ENCODE measurements at regions not wholly inside any gene's neighbourhood (a gene's known extent, or its start where the extent isn't known, plus 50 kb on each side); places are given as distances from the start of the nearest gene placed in this dataset.
"Not testable (repeated sequence)": the region's sequence is repeated elsewhere in the genome, so short reads cannot be mapped to it uniquely, and the experiment has no call there.

- DNase-seq, result no peak
These were observed 52.8 kb upstream of the CLDN24 start for GRCh38 chr4:183374950-183375555.

DNA sequence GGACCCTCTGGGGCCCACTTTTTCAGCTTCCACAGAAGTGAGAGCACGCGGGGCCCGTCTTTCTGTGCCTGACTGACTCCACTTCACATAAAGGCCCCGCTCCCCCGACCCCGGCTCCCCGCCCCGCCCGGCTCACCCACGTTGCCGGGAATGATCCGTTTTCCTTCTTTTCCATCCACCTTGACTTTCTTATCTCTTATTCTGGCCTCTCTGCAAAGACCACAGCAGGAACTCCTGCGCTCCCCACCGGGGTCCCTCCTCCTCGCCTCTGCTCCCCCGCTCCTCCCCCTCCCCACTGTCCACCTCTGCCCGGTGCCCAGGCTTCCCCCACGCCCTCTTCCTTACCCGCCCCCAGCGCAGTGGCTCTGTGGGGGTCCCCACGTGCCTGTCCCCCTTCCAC, 54.2 kb upstream of the CLDN24 start:
- DNase-seq, result no peak

- DNase-seq, result no peak
These were observed 55.3 kb upstream of the CLDN24 start for GRCh38 chr4:183377491-183377890.

- DNase-seq, result not testable (repeated sequence)
These were observed 56.1 kb upstream of the CLDN24 start for GRCh38 chr4:183378347-183378746.

DNA sequence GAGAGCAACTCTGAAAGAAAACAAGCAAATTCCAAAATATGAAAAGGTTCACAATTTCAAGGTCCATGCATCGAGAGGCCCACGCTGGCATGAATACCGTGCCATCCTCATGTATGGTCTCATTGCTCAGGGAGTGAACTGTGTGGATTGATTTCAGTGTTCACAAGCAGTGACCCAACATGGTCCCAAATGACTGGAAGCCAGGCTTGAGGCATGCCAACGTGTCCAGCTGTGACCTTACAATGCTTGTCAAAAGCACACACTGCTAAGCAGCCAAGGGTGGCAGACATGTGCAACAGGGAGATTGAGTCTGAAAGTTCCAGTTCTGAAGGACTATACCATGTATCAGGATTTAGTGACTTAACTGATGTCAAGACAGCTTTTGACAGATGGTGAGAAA, 58.7 kb upstream of the CLDN24 start:
- DNase-seq, result no peak

DNA sequence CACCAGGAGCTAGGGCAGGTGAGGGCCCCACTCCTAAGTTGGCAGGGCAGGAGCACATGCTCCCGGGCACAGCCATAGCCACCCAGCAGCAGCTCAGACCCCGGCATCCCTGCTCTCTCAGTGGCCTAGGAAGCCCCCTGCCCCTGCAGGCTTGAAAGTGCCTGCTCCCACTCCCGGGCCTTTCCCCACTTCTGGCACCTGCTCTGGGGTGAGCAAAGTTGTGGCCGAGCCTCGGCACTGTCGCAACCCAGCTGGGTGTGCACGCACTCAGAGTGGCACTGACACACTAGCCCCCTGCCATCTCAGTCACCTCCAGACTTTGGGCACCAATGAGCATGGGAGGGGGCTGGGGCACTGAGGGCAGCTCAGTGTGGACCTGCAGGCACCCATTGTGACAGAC, 60.8 kb upstream of the CDKN2AIP start:
- no peak for DNase-seq

GRCh38 chr4:183384516-183384915, 59.9 kb upstream of the CDKN2AIP start:
- DNase-seq, result no peak

- no peak for DNase-seq
These were observed 59.5 kb upstream of the CDKN2AIP start for GRCh38 chr4:183384983-183385382.

DNA sequence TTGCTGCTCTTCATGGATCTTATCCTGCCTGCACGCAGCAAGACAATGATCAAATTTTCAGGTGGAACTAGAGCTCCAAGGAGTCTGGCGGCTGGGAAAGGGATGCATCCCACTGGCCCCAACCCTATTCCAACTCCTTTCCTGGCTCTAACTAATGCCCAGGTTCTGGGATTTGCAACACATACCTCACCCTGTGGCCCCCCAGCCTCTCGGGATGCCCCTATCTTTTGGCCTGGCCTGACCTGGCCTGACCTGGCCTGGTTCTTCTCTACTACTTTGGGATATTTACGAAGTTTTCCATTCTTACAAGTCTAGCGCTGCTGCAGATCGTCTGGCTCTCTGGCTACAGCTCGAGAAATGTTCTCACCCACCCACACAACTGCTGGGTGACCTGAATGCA, 56.4 kb upstream of the CDKN2AIP start:
- DNase-seq, result no peak

DNA sequence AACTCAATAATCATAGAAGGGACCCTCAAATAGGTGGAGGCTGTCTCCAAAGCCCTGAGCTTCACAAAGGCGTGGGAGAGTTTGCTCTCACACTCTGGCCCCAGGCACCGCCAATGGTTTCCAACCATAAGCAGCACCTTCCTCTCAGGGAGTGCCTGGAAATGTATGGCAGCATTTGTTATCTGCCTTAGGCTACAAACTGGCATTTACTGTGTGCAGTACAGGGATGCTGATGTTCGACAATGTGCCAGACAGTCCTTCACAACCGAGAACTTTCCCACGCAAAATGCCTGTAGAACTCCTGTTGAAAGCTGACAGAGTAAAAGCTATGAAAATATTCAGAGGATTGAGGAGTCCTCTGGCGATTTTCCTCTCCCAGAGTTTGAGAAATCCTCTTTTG, 55.7 kb upstream of the CDKN2AIP start:
- DNase-seq, result no peak

- no peak for DNase-seq
These were observed 54.1 kb upstream of the CDKN2AIP start for GRCh38 chr4:183390374-183390773.

DNA sequence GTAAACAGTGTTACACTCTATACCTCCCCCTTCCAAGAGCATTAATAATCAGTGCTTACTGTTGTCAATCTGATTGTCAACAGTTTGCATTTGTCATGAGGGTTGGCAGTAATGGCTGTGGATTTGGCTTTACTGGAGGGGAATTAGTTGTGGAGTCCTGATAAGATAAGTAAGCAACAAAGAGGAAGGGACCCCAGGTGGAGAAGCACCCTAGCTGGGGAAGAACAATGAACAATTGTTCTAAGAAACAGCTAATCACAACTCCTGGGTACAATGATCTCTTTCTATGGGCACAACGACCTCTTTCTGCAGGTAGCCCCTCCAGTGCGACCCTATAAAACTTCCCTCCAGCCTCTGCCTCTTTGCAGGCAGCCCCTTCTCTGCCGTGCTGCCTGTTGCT, 53.2 kb upstream of the CDKN2AIP start:
- peak; percentile 45 for DNase-seq

- peak; percentile 66 for DNase-seq
These were observed 52.1 kb upstream of the CDKN2AIP start for GRCh38 chr4:183392377-183392776.

- DNase-seq, result no peak
These were observed 51.0 kb upstream of the CDKN2AIP start for GRCh38 chr4:183393446-183393845.

DNA sequence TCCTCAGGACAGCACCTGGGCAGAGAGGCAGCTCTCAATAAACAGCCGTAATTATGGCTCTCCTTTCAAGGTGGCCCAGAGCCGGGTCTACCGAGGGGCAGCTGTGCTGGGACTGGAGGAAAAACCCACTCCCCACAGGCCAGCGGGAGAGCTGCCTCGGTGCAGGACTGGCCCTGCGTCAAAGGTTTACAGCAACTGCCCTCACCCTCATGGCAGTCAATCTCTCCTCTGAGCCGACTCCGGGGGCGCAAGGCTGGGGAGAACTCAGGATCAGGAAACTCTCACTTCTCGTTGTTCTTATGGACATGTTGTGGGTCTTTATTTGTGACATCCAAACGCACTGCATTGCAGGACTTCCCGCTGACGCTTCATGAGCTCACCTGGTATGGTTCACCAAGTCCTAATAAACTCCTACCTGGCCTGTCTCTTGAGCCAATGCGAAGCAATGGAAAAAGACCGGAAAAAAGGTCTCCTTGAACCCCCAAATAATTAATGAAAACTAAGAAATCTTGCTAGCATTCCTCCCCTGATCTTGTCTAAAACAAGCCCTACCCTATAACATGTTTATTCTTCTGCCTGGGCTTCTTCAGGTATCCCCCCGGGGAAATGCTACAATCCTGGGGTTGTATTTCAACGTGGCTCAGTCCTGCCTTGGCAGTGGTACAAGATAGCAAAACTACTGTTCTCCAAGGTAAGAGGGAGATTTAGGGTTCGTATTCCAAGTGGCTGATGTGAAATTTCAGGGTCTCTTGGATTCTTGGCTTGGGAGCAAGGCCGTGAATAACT, 50.1 kb upstream of the CDKN2AIP start:
- no peak for DNase-seq
